ENCODE measurements at regions not wholly inside any gene's neighbourhood (a gene's known extent, or its start where the extent isn't known, plus 50 kb on each side); places are given as distances from the start of the nearest gene placed in this dataset.

GRCh38 chr15:93563218-93563617 lies 474.2 kb upstream of the RGMA start:
- Histone ChIP-seq H3K4me1 (ENCODE audit: insufficient read depth, low read length) (no peaks in the 10 kb centered on the region), H3K4me3 (ENCODE audit: insufficient read depth, low read depth, low read length) (no peak overlapping the region), H3K9me3 (ENCODE audit: insufficient read depth, low read depth, low read length) (no peaks in the 10 kb centered on the region), H3K27ac (ENCODE audit: low read depth, low read length) (no peak overlapping the region), H3K27me3 (ENCODE audit: insufficient read depth, low read length) (no peaks in the 10 kb centered on the region), H4K20me1 (ENCODE audit: insufficient read depth, low read length) (no peaks in the 10 kb centered on the region), H3K36me3 (ENCODE audit: insufficient read depth, low read length) (no peaks in the 10 kb centered on the region), H3K4me2 (ENCODE audit: low read length) (no peak overlapping the region), H2AFZ (ENCODE audit: low read depth, low read length) (no peak overlapping the region), H3K79me2 (ENCODE audit: insufficient read depth, low read length) (no peaks in the 10 kb centered on the region), H3K9ac (ENCODE audit: low read length) (no peak overlapping the region)
- FAIRE-seq (no peak), DNase-seq (ENCODE audit: low read depth) (no peak)
- Mint-ChIP-seq H3K4me1 (ENCODE audit: low read depth, unreplicated experiment) (peaks cover 3% of the 10 kb centered on the region), H3K9me3 (ENCODE audit: unreplicated experiment) (no peaks in the 10 kb centered on the region), H3K27me3 (ENCODE audit: low read depth, unreplicated experiment) (peaks cover 5% of the 10 kb centered on the region), H3K4me3 (ENCODE audit: unreplicated experiment) (no peak overlapping the region), H3K27ac (ENCODE audit: unreplicated experiment) (no peak overlapping the region), H3K36me3 (ENCODE audit: low read depth, unreplicated experiment) (no peaks in the 10 kb centered on the region)
- TF ChIP-seq EZH2 (IDR thresholded peaks at IDR 0.05; ENCODE audit: insufficient read depth, low read length): no peak
- no peak for TF ChIP-seq CTCF (IDR thresholded peaks at IDR 0.05; ENCODE audit: insufficient read depth, low read depth, low read length)

- H2AFZ ChIP-seq (ENCODE audit: low read depth, low read length): no peak overlapping the region
- H4K20me1 ChIP-seq (ENCODE audit: insufficient read depth, low read length): no peaks in the 10 kb centered on the region
- no peaks in the 10 kb centered on the region for H3K27me3 ChIP-seq (ENCODE audit: insufficient read depth, low read length)
- DNase-seq (ENCODE audit: low read depth): no peak
- H3K9me3 Mint-ChIP-seq (ENCODE audit: unreplicated experiment): no peaks in the 10 kb centered on the region
- no peaks in the 10 kb centered on the region for H3K4me1 ChIP-seq (ENCODE audit: insufficient read depth, low read length)
- no peak overlapping the region for H3K27ac Mint-ChIP-seq (ENCODE audit: unreplicated experiment)
- no peaks in the 10 kb centered on the region for H3K36me3 Mint-ChIP-seq (ENCODE audit: low read depth, unreplicated experiment)
- no peak overlapping the region for H3K4me3 ChIP-seq (ENCODE audit: insufficient read depth, low read depth, low read length)
- peaks cover 3% of the 10 kb centered on the region for H3K4me1 Mint-ChIP-seq (ENCODE audit: low read depth, unreplicated experiment)
- H3K4me3 Mint-ChIP-seq (ENCODE audit: unreplicated experiment): no peak overlapping the region
- TF ChIP-seq CTCF (IDR thresholded peaks at IDR 0.05; ENCODE audit: insufficient read depth, low read depth, low read length) (no peak), EZH2 (IDR thresholded peaks at IDR 0.05; ENCODE audit: insufficient read depth, low read length) (no peak)
- no peak overlapping the region for H3K27ac ChIP-seq (ENCODE audit: low read depth, low read length)
- H3K79me2 ChIP-seq (ENCODE audit: insufficient read depth, low read length): no peaks in the 10 kb centered on the region
- peaks cover 5% of the 10 kb centered on the region for H3K27me3 Mint-ChIP-seq (ENCODE audit: low read depth, unreplicated experiment)
- no peak overlapping the region for H3K4me2 ChIP-seq (ENCODE audit: low read length)
- H3K36me3 ChIP-seq (ENCODE audit: insufficient read depth, low read length): no peaks in the 10 kb centered on the region
- no peaks in the 10 kb centered on the region for H3K9me3 ChIP-seq (ENCODE audit: insufficient read depth, low read depth, low read length)
- FAIRE-seq: no peak
- no peak overlapping the region for H3K9ac ChIP-seq (ENCODE audit: low read length)
Observed at GRCh38 chr15:93562395-93563123, 473.5 kb upstream of the RGMA start.

GRCh38 chr15:93557696-93558095 lies 468.7 kb upstream of the RGMA start:
- no peaks in the 10 kb centered on the region for H4K20me1 ChIP-seq (ENCODE audit: insufficient read depth, low read length)
- no peak for TF ChIP-seq EZH2 (IDR thresholded peaks at IDR 0.05; ENCODE audit: insufficient read depth, low read length)
- TF ChIP-seq CTCF (IDR thresholded peaks at IDR 0.05; ENCODE audit: insufficient read depth, low read depth, low read length): no peak
- no peaks in the 10 kb centered on the region for H3K79me2 ChIP-seq (ENCODE audit: insufficient read depth, low read length)
- no peak overlapping the region for H3K4me3 ChIP-seq (ENCODE audit: insufficient read depth, low read depth, low read length)
- DNase-seq (ENCODE audit: low read depth) (no peak), FAIRE-seq (no peak)
- H3K36me3 ChIP-seq (ENCODE audit: insufficient read depth, low read length): no peaks in the 10 kb centered on the region
- Mint-ChIP-seq H3K36me3 (ENCODE audit: low read depth, unreplicated experiment) (no peaks in the 10 kb centered on the region), H3K27ac (ENCODE audit: unreplicated experiment) (no peak overlapping the region), H3K4me1 (ENCODE audit: low read depth, unreplicated experiment) (no peaks in the 10 kb centered on the region), H3K27me3 (ENCODE audit: low read depth, unreplicated experiment) (peaks cover 2% of the 10 kb centered on the region), H3K4me3 (ENCODE audit: unreplicated experiment) (no peak overlapping the region), H3K9me3 (ENCODE audit: unreplicated experiment) (peaks cover 2% of the 10 kb centered on the region)
- peaks cover 6% of the 10 kb centered on the region for H3K9me3 ChIP-seq (ENCODE audit: insufficient read depth, low read depth, low read length)
- H3K27ac ChIP-seq (ENCODE audit: low read depth, low read length): no peak overlapping the region
- no peaks in the 10 kb centered on the region for H3K4me1 ChIP-seq (ENCODE audit: insufficient read depth, low read length)
- no peak overlapping the region for H2AFZ ChIP-seq (ENCODE audit: low read depth, low read length)
- H3K9ac ChIP-seq (ENCODE audit: low read length): no peak overlapping the region
- no peaks in the 10 kb centered on the region for H3K27me3 ChIP-seq (ENCODE audit: insufficient read depth, low read length)
- no peak overlapping the region for H3K4me2 ChIP-seq (ENCODE audit: low read length)
